Hypothalamus (tissue), 51 donors: ENCODE measurements at regions not wholly inside any gene's neighbourhood (a gene's known extent, or its start where the extent isn't known, plus 50 kb on each side); places are given as distances from the start of the nearest gene placed in this dataset.

Experiments used
- DNase-seq, 51 donors: peaks; one replicate each; lab custom pipeline; 2025; lab: John Stamatoyannopoulos, UW

GRCh38 chr11:116698080-116698479 is 74.7 kb downstream of the BUD13 start:
- no peak for DNase-seq

GRCh38 chr11:116697639-116698038 is 75.1 kb downstream of the BUD13 start:
- no peak for DNase-seq

GRCh38 chr11:116697011-116697410 is 75.8 kb downstream of the BUD13 start:
- no peak for DNase-seq

- DNase-seq = peak in 10 of 51 donors; percentile 11 to 48 (median 24)
These were observed 76.3 kb downstream of the BUD13 start for GRCh38 chr11:116696381-116696941.

GRCh38 chr11:116695657-116696254 is 77.0 kb downstream of the BUD13 start:
- DNase-seq = no peak

- no peak for DNase-seq
These were observed 77.8 kb downstream of the BUD13 start for GRCh38 chr11:116694815-116695590.

GRCh38 chr11:116694349-116694725 is 78.5 kb downstream of the BUD13 start:
- no peak for DNase-seq

GRCh38 chr11:116693593-116694348 is 79.0 kb downstream of the BUD13 start:
- DNase-seq = no peak

- DNase-seq = no peak
These were observed 79.7 kb downstream of the BUD13 start for GRCh38 chr11:116693102-116693570.

GRCh38 chr11:116692318-116693101 is 80.3 kb downstream of the BUD13 start:
- DNase-seq = no peak

- DNase-seq = peak in 28 of 51 donors; percentile 10 to 57 (median 25)
These were observed 81.0 kb downstream of the BUD13 start for GRCh38 chr11:116691771-116692177.

- no peak for DNase-seq
These were observed 82.2 kb downstream of the BUD13 start for GRCh38 chr11:116690611-116691010.

- no peak for DNase-seq
These were observed 83.2 kb downstream of the BUD13 start for GRCh38 chr11:116689413-116690127.

- no peak for DNase-seq
These were observed 84.6 kb downstream of the BUD13 start for GRCh38 chr11:116688202-116688540.

- DNase-seq = no peak
These were observed 85.2 kb downstream of the BUD13 start for GRCh38 chr11:116687458-116688201.

- DNase-seq = no peak
These were observed 85.9 kb downstream of the BUD13 start for GRCh38 chr11:116686866-116687265.

- DNase-seq = no peak
These were observed 88.8 kb downstream of the BUD13 start for GRCh38 chr11:116683982-116684381.

GRCh38 chr11:116680349-116681125 is 92.2 kb downstream of the BUD13 start:
- no peak for DNase-seq
